ENCODE measurements at regions not wholly inside any gene's neighbourhood (a gene's known extent, or its start where the extent isn't known, plus 50 kb on each side); places are given as distances from the start of the nearest gene placed in this dataset.

- intact Hi-C loops (cut with DNase I) = no loop called here
- H3K27me3 ChIP-seq = no peaks in the 10 kb centered on the region
- no peaks in the 10 kb centered on the region for H3K36me3 ChIP-seq
- no peak for TF ChIP-seq CTCF (IDR thresholded peaks at IDR 0.05)
- no peak overlapping the region for H3K27ac ChIP-seq
- H3K9ac ChIP-seq (ENCODE audit: low read depth in 2 of 2, low read length in 2 of 2) = no peak overlapping the region
- H3K4me1 ChIP-seq = no peaks in the 10 kb centered on the region
- H3K4me3 ChIP-seq = no peak overlapping the region
- DNase-seq = no peak
- no peaks in the 10 kb centered on the region for H3K9me3 ChIP-seq
Measured at GRCh38 chr1:118249641-118250040, 64.6 kb upstream of the SPAG17 start.

GRCh38 chr1:118247593-118247992 lies 62.6 kb upstream of the SPAG17 start:
- DNase-seq = no peak
- TF ChIP-seq CTCF (IDR thresholded peaks at IDR 0.05) = peak; percentile 16

GRCh38 chr1:118246646-118247045 lies 61.6 kb upstream of the SPAG17 start:
- Histone ChIP-seq H3K9me3 (no peaks in the 10 kb centered on the region), H3K27ac (no peak overlapping the region), H3K27me3 (no peaks in the 10 kb centered on the region), H3K4me3 (no peak overlapping the region), H3K36me3 (no peaks in the 10 kb centered on the region), H3K4me1 (no peaks in the 10 kb centered on the region), H3K9ac (ENCODE audit: low read depth in 2 of 2, low read length in 2 of 2) (no peak overlapping the region)
- intact Hi-C loops (cut with DNase I) = no loop called here
- no peak for DNase-seq
- no peak for TF ChIP-seq CTCF (IDR thresholded peaks at IDR 0.05)

More at GRCh38 chr1:118247593-118247992, 62.6 kb upstream of the SPAG17 start:
- no peaks in the 10 kb centered on the region for H3K36me3 ChIP-seq
- H3K27ac ChIP-seq = no peak overlapping the region
- H3K9ac ChIP-seq (ENCODE audit: low read depth in 2 of 2, low read length in 2 of 2) = no peak overlapping the region
- no peaks in the 10 kb centered on the region for H3K27me3 ChIP-seq
- intact Hi-C loops (cut with DNase I) = no loop called here
- H3K4me1 ChIP-seq = no peaks in the 10 kb centered on the region
- H3K4me3 ChIP-seq = no peak overlapping the region
- H3K9me3 ChIP-seq = no peaks in the 10 kb centered on the region

- H3K27ac ChIP-seq = no peak overlapping the region
- intact Hi-C loops (cut with DNase I) = no loop called here
- no peaks in the 10 kb centered on the region for H3K4me1 ChIP-seq
- TF ChIP-seq CTCF (IDR thresholded peaks at IDR 0.05) = no peak
- H3K9me3 ChIP-seq = no peaks in the 10 kb centered on the region
- H3K9ac ChIP-seq (ENCODE audit: low read depth in 2 of 2, low read length in 2 of 2) = no peak overlapping the region
- DNase-seq = no peak
- H3K36me3 ChIP-seq = no peaks in the 10 kb centered on the region
- no peak overlapping the region for H3K4me3 ChIP-seq
- no peaks in the 10 kb centered on the region for H3K27me3 ChIP-seq
Measured at GRCh38 chr1:118244194-118244593, 59.2 kb upstream of the SPAG17 start.

GRCh38 chr1:118243269-118243668 lies 58.2 kb upstream of the SPAG17 start:
- DNase-seq = no peak
- TF ChIP-seq CTCF (IDR thresholded peaks at IDR 0.05) = no peak
- H3K4me3 ChIP-seq = no peak overlapping the region
- no peaks in the 10 kb centered on the region for H3K36me3 ChIP-seq
- intact Hi-C loops (cut with DNase I) = no loop called here
- no peak overlapping the region for H3K9ac ChIP-seq (ENCODE audit: low read depth in 2 of 2, low read length in 2 of 2)
- no peaks in the 10 kb centered on the region for H3K9me3 ChIP-seq
- no peaks in the 10 kb centered on the region for H3K4me1 ChIP-seq
- no peak overlapping the region for H3K27ac ChIP-seq
- no peaks in the 10 kb centered on the region for H3K27me3 ChIP-seq
